ENCODE measurements at regions not wholly inside any gene's neighbourhood (a gene's known extent, or its start where the extent isn't known, plus 50 kb on each side); places are given as distances from the start of the nearest gene placed in this dataset.

DNA sequence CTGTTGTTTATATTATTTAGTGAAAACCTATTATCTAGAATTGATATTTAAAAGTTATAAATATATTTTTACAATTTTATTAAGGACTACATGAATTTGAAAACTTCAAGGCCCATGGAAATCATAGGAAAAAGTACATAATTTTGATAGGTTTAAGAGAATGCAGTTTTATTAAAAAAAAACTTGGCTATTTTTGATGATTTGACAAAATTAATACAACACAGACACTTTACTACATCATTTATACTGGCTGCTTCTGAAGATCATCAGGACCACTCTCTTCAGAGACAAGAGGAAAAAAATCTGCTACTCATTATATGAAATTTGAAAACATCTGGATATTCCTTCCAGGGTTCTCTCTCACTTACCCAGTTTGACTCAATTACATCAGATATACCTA, 637.7 kb downstream of the BCKDHB start:
- Histone ChIP-seq H3K4me1 (no peaks in the 10 kb centered on the region), H3K9me3 (no peaks in the 10 kb centered on the region), H3K4me3 (no peak overlapping the region), H3K27ac (no peak overlapping the region), H3K36me3 (no peaks in the 10 kb centered on the region), H3K27me3 (no peaks in the 10 kb centered on the region)
- intact Hi-C loops (cut with DNase I) = no loop called here
- no peak for DNase-seq (ENCODE audit: low spot score in 2 of 2)
- no peak for TF ChIP-seq CTCF (IDR thresholded peaks at IDR 0.05)

GRCh38 chr6:80742481-80742880, 636.0 kb downstream of the BCKDHB start:
- DNase-seq (ENCODE audit: low spot score in 2 of 2) = no peak
- Histone ChIP-seq H3K27ac (no peak overlapping the region), H3K4me1 (no peaks in the 10 kb centered on the region), H3K36me3 (no peaks in the 10 kb centered on the region), H3K27me3 (no peaks in the 10 kb centered on the region), H3K4me3 (no peak overlapping the region), H3K9me3 (no peaks in the 10 kb centered on the region)
- TF ChIP-seq CTCF (IDR thresholded peaks at IDR 0.05) = peak in 1 of 3 experiments; percentile 31
- intact Hi-C loops (cut with DNase I) = no loop called here

- Histone ChIP-seq H3K9me3 (no peaks in the 10 kb centered on the region), H3K27me3 (no peaks in the 10 kb centered on the region), H3K27ac (no peak overlapping the region), H3K4me3 (no peak overlapping the region), H3K4me1 (no peaks in the 10 kb centered on the region), H3K36me3 (no peaks in the 10 kb centered on the region)
- TF ChIP-seq CTCF (IDR thresholded peaks at IDR 0.05) = no peak
- intact Hi-C loops (cut with DNase I) = no loop called here
- DNase-seq (ENCODE audit: low spot score in 2 of 2) = no peak
Measured at GRCh38 chr6:80733641-80734040, 627.2 kb downstream of the BCKDHB start.

DNA sequence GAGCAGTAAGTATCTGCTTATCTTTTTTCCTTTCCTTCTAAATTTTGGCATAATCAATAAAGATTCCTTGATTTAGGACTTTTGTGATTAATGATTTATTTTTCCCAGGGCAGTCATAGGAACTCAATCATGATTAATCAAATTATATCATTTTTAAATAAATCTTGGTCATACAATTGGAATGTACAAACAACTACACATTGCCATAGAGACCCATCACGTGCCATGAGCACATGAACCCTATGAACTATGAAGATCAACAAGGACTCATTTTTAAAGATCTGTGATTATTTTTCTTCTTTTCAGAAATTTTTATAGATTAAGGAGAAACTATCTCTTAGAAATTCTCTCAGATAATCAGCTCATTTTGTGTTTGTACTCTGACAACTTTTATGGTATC, 622.4 kb downstream of the BCKDHB start:
- Histone ChIP-seq H3K27ac (no peak overlapping the region), H3K36me3 (no peaks in the 10 kb centered on the region), H3K4me3 (no peak overlapping the region), H3K4me1 (no peaks in the 10 kb centered on the region), H3K27me3 (no peaks in the 10 kb centered on the region), H3K9me3 (no peaks in the 10 kb centered on the region)
- no peak for DNase-seq (ENCODE audit: low spot score in 2 of 2)
- TF ChIP-seq CTCF (IDR thresholded peaks at IDR 0.05) = no peak
- intact Hi-C loops (cut with DNase I) = no loop called here

GRCh38 chr6:80728101-80728750, 621.8 kb downstream of the BCKDHB start:
- Histone ChIP-seq H3K36me3 (no peaks in the 10 kb centered on the region), H3K27me3 (no peaks in the 10 kb centered on the region), H3K4me1 (no peaks in the 10 kb centered on the region), H3K4me3 (no peak overlapping the region), H3K9me3 (no peaks in the 10 kb centered on the region), H3K27ac (no peak overlapping the region)
- no peak for TF ChIP-seq CTCF (IDR thresholded peaks at IDR 0.05)
- intact Hi-C loops (cut with DNase I) = no loop called here
- no peak for DNase-seq (ENCODE audit: low spot score in 2 of 2)
